ENCODE measurements at regions not wholly inside any gene's neighbourhood (a gene's known extent, or its start where the extent isn't known, plus 50 kb on each side); places are given as distances from the start of the nearest gene placed in this dataset.
A peak's percentile ranks its signal among the peaks of the same experiment; 100 is the strongest.
"Not testable (repeated sequence)": the region's sequence is repeated elsewhere in the genome, so short reads cannot be mapped to it uniquely, and the experiment has no call there.

DNA sequence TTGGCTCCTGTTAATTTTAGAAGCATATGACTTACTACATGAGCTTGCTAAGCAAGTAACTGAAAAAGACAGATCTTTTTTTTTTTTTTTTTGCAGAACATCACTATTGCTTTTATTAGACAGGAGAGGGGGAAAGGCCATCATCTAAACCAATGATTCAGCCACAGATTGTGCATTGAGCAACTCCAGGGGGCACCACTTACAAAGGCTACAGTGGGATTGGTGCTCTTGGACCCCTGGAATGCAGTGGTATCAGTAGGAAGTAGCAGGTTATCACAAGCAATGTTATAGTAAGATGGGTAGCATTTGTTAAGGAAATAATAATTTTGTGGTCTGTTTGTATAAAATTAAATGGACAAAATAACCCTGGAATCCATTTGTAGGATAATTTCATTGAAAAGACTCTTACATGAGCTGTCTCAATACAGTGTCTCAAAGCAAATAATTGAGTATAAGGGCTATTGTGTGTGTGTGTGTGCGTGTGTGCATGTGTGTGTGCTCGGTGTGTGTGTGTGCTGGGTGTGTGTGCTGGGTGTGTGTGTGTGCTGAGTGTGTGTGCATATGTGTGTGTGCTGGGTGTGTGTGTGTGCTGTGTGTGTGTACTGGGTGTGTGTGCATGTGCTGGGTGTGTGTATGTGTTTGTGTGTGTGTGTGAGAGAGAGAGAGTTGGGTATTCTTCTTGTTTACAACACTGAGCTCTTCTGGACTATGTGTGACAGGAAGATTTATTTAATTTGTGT, 296.3 kb downstream of the PCDH7 start:
- DNase-seq = no peak

DNA sequence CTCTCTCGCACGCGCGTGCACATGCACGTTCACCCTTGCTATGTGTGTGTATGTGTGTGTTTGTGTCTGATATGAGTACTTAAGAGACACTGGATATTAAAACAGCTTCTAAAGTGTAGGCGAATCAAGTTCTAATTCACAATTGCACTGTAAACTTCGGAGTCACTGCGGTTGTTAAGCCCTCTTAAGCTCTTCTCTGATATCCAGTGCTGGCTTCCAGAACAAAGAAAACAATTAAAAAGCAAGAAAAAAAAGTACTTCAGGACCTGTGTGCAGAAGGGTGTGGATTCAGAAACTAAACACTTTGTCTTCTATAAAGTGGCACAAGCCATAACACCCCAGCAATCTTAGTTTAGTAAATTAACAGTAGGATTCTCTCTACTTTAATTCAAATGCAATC, 300.2 kb downstream of the PCDH7 start:
- DNase-seq = peak in 1 of 2 donors; percentile 4

DNA sequence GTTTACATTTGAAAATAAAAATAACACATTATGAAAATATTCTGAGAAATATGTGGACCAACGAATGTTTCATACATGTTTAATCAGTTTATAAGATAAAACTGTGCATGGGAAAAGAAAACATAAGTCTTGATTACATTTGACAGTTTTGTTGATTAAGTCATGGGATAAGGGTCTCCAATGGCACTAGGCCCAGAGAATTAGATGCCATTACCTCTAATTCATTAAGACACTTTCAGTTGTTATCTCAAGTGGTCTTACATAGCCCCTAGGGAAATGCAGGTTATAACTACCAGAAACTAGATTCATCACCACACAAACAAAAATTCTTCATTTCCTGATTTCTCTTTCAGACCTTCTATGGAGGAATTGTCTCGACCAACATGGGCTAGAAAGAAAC, 300.8 kb downstream of the PCDH7 start:
- DNase-seq = no peak

DNA sequence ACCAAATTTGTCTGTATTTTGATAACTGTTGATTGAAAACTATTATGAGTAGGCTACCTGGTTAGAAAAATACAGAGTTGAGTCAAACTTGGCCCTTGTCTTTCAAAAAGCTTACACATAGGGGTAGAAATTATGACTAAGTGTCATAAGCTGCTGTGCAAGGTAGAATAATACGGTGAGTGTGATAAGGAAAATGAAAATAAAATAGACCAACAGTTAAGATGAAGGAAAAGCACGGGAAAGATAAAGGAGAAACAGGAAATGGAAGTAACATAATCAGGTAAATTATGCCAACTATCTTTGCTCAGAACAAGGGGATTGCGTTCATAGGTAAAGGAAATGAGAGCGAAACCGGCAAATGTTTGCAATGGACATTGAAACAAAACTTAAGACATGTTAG, 302.5 kb downstream of the PCDH7 start:
- no peak for DNase-seq

DNA sequence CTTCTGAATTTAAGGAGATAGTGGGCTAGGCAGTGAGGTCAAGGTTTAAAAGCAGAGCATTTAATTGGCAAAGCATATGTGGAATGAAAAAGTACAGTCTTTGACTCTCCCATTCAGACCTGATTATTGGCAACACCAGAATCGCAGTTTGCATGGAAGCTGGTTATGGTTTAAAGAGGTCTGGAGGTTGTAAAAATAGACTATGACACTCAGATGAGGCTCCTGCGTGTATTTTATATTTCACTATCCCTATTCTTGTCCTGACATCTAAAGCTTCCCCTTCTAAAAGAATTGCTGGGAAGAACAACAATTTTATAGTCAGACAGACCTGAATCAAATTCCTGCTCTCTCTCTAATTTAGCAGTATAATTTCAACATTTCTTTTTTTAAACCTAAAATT, 302.9 kb downstream of the PCDH7 start:
- no peak for DNase-seq

DNA sequence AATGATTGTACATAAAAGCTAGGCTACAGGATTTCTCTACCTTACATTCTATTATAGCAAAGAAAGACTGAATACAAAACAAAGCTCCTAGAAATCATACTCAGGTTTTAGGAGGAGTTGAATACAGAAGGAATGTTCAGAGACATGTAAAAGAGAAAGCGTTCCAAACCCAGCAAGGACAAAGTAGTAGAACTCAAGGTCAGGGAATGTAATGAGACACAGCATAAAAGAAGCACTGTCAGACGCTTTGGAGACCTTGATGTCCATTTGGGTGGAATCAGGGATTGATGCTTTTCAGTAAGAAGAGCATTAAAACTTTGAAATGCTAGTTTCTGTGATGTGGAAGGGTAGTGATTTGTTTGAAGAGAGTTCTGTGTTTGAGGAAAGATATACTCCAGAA, 303.6 kb downstream of the PCDH7 start:
- no peak for DNase-seq

DNA sequence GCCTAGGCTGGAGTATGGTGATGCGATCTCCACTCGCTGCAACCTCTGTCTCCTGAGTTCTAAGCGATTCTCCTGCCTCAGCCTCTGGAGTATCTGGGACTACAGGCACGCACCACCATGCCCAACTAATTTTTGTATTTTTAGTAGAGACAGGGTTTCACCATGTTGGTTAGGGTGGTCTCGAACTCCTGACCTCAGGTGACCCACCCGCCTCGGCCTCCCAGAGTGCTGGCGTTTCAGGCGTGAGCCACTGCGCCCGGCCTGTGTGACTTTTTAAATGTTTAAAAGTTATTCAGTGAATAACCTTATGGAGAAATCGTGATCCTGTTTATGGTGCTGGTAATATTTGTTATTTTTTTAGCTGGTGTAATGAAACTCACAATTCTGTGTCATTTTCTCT, 304.6 kb downstream of the PCDH7 start:
- not testable (repeated sequence) for DNase-seq

DNA sequence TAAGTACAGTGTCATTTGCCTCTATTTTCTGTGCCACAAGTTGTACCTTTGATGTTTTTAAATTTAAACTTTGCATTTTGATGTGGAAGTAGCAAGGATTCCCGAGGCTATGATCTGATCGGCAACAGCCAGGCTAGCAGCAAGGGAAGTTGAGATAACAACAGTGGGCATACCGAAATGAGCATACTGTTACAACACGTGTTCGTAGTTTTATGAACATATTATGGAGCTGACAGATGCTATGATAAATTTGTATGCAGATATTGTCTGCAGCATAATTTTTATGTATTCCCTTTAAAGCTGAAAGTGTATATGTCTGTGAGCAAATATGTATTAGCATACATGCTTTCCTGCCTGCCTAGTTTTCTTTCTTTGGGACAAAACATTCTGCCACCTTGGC, 306.1 kb downstream of the PCDH7 start:
- no peak for DNase-seq

DNA sequence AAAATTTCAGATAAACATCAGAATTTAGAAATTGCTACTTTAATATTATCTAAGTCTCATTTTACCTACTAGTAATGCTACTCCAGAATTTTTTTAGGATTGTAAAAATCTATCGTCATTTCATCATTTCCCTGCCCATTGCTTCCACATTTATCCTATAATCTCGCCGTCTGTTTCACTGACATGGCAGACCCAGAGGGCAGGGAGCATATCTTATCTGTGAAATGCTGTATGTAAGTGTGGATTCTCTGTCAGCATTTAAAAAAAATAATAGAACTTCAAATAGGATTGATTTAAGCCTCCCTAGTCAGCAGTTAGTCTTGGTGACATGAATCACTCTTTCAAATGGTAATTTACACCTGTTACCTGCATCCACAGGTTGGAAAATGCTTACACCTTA, 314.4 kb downstream of the PCDH7 start:
- no peak for DNase-seq

DNA sequence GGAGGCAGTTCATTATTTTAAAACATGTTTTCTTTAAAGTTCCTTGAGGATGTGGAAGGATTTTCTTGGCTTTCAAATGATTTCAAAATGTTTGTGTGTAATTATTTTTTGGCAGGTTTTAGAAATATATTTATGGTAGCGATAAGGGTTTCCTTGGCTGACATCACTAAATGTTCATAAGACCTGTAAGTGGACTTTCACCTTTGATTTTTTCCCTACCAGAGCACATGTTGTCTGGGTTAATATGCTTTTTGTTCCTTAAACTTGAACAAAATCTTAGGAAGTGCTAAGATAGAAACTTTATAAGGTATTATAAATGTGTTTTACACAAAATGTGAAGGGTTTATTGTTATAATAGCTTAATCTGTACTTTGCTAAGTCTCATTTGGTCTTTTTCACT, 315.6 kb downstream of the PCDH7 start:
- no peak for DNase-seq

DNA sequence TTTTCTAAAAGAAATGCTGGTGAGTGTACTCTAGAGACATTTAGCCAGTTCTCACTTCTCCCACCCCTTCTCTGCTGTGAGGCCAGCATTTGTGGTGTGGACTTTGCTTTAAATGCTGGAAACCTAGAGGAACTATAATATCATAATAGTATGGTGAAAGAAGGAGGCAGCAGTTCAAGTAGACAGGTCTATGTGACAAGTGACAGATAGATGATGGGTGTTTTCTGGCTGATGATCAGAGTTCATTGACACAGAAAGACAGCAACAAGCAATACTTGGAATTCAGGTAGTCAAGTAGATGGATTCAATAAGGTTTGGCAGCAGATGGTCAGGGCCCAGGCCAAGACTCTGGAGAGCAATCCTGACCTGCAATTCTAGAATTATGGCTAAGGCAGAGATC, 317.5 kb downstream of the PCDH7 start:
- DNase-seq = no peak

DNA sequence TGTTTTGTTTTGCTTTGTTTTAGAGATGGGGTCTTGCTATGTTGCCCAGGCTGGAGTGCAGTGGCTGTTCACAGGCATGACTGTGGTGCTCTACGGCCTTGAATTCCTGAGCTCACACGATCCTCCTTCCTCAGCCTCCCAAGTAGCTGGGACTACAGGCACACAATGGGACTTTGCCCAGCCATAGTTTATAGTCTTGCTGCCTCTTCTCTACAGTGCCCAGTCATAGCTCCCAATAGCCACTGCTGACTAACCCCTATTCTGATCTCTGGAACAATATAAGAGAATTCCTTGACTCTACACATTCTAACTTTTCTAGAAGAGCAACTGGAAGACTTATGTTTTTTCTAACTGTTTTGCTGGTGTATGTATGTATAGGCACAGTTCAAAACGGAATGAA, 319.2 kb downstream of the PCDH7 start:
- no peak for DNase-seq

DNA sequence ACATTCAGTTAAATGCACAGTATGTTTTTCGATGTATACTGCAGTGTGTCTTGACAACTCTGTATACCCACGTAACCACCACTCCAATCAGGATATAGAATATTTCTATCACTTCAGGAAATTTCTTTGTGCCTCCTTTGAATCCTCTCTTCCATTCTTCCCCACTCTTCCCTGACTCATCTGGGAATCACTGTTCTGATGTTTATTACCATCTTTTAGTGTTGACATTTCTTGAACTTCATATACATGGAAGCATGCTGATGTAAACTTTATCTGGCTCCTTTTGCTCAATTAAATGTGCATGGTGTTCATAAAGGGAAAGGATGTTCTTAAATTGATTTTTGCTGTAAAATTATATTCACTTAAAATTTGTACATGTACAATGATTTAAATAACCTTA, 319.9 kb downstream of the PCDH7 start:
- no peak for DNase-seq

DNA sequence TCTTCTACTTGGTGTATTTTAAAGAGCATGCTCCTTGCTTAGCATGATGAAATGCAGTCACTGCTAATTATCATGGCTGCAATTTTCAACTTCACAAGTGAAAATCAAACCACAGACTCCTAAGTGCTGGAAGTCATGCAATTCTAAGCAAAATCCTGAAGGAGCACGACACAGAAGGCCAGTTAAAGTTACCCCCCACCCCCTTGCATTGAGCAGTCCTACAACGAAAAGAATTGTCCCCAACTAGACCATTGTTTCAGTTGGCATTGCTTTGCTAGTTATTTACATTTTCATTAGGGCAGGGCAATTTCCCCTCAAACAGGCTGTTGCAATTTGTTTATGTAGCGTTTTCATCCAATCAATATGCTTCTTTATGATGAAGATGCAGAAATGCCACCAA, 321.2 kb downstream of the PCDH7 start:
- DNase-seq = no peak

DNA sequence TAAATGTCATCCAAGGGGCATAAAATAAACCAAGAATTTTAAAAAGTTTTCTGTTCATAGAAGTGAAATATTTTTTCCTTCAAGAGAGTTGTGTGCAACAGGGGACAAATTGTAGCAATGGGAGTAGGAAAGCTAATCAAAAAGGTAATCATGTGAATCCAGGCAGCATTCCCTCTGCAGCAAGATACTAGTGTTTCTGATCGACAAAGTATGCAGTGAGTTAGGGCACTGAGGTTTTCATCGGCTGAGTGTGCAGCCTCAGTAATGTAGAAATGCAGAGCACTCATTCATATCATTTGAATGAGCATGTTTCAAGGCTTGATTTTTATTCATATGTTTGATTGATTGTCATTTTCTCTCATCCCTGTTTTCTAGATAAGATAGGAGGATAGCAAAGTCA, 321.7 kb downstream of the PCDH7 start:
- no peak for DNase-seq

DNA sequence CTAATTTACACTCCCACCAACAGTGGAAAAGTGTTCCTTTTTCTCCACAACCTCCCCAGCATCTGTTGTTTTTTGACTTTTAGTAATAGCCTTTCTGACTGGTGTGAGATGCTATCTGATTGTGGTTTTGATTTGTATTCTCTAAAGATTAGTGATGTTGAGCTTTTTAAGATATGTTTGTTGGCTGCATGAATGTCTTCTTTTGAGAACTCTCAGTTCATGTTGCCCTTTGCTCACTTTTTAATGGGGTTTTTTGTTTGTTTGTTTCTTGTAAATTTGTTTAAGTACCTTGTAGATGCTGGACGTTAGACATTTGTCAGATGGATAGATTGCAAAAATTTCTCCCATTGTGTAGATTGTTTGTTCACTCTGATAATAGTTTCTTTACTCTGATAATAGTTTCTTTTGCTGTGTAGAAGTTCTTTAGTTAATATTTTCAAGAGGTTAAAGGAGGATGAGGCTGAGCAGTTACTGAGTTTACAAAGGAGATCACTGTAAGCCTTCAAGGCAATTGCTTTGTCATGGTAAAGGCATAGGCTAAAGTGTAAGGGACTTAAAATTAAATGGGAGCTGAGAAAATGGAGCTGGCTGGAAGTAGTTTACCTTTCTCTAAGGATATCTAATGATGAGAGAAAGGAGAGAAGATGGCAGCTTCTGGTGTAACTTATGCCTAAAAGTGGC, 323.4 kb downstream of the PCDH7 start:
- no peak for DNase-seq

DNA sequence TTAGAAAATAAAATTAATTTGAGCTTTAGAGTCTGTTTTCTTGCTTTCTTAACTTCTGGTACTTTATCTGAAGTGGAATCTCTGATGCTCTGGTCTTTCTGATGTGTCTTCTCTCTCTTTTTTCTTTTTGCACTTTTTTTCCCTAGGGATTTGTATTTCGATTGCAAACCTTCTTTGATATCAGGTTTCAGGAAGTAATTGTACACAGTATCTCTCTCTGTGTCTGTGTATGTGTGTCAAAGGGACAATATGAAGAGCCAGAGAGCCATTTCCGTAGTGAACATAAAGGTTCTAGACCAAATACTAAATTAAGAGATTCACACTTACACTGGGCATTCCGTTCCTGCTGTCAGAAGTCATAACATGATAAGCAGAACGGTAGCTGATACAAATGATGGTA, 325.0 kb downstream of the PCDH7 start:
- no peak for DNase-seq

DNA sequence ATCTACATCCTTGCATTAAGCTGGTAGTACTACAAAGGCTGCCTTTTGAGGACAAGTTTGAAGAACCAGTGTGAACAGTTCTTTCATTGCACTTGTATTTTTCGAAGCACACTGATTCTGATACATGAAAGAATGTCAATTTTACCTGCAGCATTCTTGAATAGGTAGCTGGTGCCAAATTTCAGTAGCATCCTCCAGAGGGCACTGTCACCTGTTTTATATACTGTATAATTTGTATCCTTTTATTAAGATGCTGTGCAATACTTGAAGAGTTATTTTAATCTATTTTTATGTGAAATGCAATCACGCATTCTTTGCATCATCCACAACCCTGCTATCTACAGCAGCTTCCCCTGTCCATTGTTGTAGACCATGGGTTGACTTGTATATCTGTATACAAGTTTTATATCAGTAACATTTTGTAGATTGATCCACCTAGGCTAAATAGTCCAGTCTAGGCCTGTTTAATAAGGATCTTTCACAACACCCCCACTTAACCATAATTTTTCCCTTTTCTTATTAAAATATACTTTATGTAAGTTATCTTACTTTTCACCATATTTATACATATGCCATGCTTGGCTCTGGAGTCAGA, 325.7 kb downstream of the PCDH7 start:
- peak in 1 of 2 donors; percentile 6 for DNase-seq

DNA sequence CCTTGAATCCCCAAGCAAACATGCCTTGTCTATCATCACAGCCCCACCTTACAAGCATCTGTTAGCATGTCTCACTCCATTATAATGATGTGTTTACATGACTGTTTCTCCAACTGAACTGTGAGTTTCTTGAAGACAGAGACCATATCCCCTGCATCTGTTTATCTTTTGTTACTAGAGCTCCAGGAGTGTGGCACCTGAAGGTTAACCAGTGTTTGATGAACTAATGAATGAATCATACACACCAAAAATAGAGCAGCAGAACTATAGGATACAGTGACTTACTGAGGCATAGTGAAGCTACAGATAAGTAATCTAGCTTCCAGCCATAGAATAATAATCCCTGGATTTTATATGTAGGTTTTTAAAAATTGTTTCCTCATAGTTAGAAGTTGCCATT, 331.0 kb downstream of the PCDH7 start:
- DNase-seq = no peak

DNA sequence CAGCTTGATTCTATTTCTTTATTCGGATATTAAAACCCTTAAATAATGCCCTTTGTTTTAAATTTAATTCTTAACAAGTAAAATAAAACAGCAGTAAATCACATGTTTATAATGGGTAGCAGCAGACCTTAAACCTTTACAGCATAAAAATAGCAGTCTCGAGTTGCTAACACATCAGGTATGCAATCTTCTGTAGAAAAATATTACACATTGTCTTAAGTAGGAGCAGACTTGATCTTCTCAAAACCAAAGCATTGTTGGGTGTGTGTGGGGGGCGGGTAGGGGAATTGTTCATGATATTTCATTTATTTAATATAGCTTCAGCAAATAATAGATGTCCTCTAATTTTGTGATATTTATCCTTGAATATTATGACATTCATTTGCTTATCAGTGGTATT, 331.4 kb downstream of the PCDH7 start:
- DNase-seq = no peak

DNA sequence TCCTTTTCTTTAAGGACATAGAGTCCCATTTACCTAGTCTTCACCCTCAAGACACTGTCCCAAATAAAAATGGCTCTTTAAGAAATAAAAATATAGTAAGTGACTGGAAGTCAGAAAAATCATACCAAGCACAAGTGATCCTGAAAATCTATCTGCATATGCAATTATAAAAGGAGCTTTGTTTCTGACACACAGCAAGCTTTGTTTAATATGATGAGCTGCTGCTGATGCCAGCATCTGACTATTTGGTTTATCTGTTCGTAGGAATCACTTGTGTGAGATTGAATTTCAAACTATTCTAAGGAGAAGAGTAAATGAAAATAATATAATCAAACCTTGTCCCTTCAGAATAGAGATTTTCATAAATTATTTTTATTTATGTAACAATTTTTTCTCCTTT, 332.4 kb downstream of the PCDH7 start:
- DNase-seq = no peak

DNA sequence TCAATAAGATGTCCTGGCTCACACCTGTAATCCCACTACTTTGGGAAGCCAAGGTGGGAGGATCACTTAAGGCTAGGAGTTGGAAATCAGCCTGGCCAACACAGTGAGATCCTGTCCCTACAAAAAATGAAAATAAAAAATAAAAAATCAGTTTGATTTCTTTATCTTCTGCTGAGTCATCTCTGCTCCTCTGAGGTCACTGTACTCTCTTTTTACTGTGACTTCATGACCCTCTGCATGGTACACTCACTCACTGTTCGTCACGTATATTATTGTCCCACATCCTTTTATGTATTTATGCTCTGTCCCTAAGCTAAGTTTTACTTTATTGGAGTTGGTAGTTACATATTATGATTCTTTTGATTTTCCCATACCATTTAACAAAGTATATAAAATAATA, 333.3 kb downstream of the PCDH7 start:
- no peak for DNase-seq

DNA sequence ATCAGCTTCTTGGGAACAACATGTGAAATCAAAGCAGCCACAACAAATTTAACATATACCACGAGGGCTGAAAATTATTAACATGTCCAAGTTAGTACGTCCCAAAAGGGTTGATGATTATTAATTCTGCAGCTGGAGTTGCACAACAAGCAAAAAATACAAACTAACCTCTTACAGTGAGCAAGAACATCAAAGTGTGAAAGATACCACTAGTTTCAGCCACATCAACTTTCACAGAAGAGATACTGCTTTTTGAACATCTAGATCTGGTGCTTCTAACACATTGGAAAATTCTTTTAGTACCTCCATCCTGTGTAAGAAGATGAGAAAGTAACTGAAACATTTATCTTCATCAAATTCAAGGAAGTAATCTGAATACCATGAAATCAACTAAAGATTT, 334.1 kb downstream of the PCDH7 start:
- no peak for DNase-seq

DNA sequence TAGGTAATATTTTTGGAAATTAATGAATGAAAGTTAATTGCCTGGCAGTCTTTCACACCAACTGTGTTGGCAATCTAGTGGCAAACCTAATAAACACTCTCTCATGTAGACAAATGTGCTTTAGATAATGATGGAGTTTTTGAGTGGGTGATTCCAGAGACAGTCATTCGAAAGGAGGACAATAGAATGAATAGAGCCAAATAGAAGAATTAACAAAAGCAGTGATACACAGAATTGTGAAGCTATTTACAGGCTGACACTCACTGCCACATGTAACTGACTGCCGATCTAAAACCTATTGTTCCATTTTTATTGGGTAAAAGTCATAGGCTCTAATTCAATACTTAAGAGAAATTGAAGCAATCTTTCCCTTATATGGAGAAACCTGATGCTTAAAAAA, 338.5 kb downstream of the PCDH7 start:
- DNase-seq = no peak
